Liver (tissue), 8 donors: ENCODE measurements at regions not wholly inside any gene's neighbourhood (a gene's known extent, or its start where the extent isn't known, plus 50 kb on each side); places are given as distances from the start of the nearest gene placed in this dataset.

Source experiments
- DNase-seq: peaks from one replicate; pipeline ENCODE4 v3.0.0-alpha.2; 2017; ENCODE audit warnings: low spot score
- H3K27ac ChIP-seq, 2 donors: one replicate each; pipeline ENCODE4 v1.7.0; 2013; ENCODE audit warnings: inconsistent platforms in 2 of 2, low read length in 2 of 2, control low read depth in 1 of 2, low read depth in 1 of 2, mild to moderate bottlenecking in 1 of 2
- H3K27me3 ChIP-seq, 4 donors: one replicate each; pipeline versions ENCODE4 v1.6.1 to v1.7.0; 2013; ENCODE audit warnings: low read length in 3 of 4, inconsistent platforms in 1 of 4, mild to moderate bottlenecking in 1 of 4, moderate library complexity in 1 of 4; ENCODE audit not compliant: control insufficient read depth in 4 of 4, insufficient read depth in 4 of 4
- H3K36me3 ChIP-seq, 4 donors: one replicate each; pipeline versions ENCODE4 v1.6.1 to v1.7.0; 2013; ENCODE audit warnings: low read length in 3 of 4, mild to moderate bottlenecking in 3 of 4, low read depth in 1 of 4, moderate library complexity in 1 of 4; ENCODE audit not compliant: control insufficient read depth in 4 of 4, insufficient read depth in 3 of 4
- H3K4me1 ChIP-seq, 4 donors: one replicate each; pipeline versions ENCODE4 v1.6.1 to v1.7.0; 2013; ENCODE audit warnings: low read length in 3 of 4, mild to moderate bottlenecking in 3 of 4, moderate library complexity in 1 of 4; ENCODE audit not compliant: control insufficient read depth in 4 of 4, insufficient read depth in 4 of 4
- H3K4me3 ChIP-seq, 3 donors: one replicate each; pipeline versions ENCODE4 v1.6.1 to v1.7.0; 2013; ENCODE audit warnings: low read length in 3 of 3, control low read depth in 1 of 3, low read depth in 1 of 3, mild to moderate bottlenecking in 1 of 3
- H3K9ac ChIP-seq, 2 donors: one replicate each; pipeline ENCODE4 v1.7.0; 2013; ENCODE audit warnings: low read length in 2 of 2, mild to moderate bottlenecking in 2 of 2, moderate library complexity in 2 of 2, control low read depth in 1 of 2, low read depth in 1 of 2
- H3K9me3 ChIP-seq, 4 donors: one replicate each; pipeline versions ENCODE4 v1.6.1 to v1.7.0; 2013; ENCODE audit warnings: low read length in 3 of 4; ENCODE audit not compliant: control insufficient read depth in 4 of 4
- ATF3 ChIP-seq: IDR thresholded peaks from 2 replicates; pipeline ENCODE4 v1.6.1; 2016; ENCODE audit warnings: antibody characterized with exemption
- CTCF ChIP-seq: fragments of 150-350 bp; IDR thresholded peaks from 2 replicates; pipeline ENCODE4 v1.5.1; 2017; ENCODE audit warnings: improper control_type of control experiment, low read depth, low read length; ENCODE audit not compliant: missing input control
- EGR1 ChIP-seq, 2 donors: IDR thresholded peaks; 2 replicates each; pipeline ENCODE4 v1.6.1; 2016 to 2018; ENCODE audit warnings: antibody characterized with exemption in 2 of 2, low read depth in 2 of 2
- FOXA1 ChIP-seq: IDR thresholded peaks from 2 replicates; pipeline ENCODE4 v1.6.1; 2016; ENCODE audit warnings: antibody characterized with exemption
- FOXA2 ChIP-seq: IDR thresholded peaks from 2 replicates; pipeline ENCODE4 v1.6.1; 2016; ENCODE audit warnings: antibody characterized with exemption
- GABPA ChIP-seq, 2 donors: IDR thresholded peaks in 1 of 2; conservative IDR thresholded peaks in 1 of 2; 2 replicates each; pipeline ENCODE4 v1.6.1; 2016; ENCODE audit warnings: antibody characterized with exemption in 2 of 2, mild to moderate bottlenecking in 1 of 2, moderate library complexity in 1 of 2
- HNF4A ChIP-seq, 2 donors: conservative IDR thresholded peaks; 2 replicates each; pipeline ENCODE4 v1.6.1; 2016; ENCODE audit warnings: antibody characterized with exemption in 2 of 2, mild to moderate bottlenecking in 2 of 2
- HNF4G ChIP-seq: IDR thresholded peaks from 2 replicates; pipeline ENCODE4 v1.6.1; 2016; ENCODE audit warnings: antibody characterized with exemption
- JUND ChIP-seq, 2 donors: IDR thresholded peaks; 2 replicates each; pipeline ENCODE4 v1.6.1; 2016; ENCODE audit warnings: antibody characterized with exemption in 2 of 2
- MAX ChIP-seq: IDR thresholded peaks from 2 replicates; pipeline ENCODE4 v1.6.1; 2016; ENCODE audit warnings: antibody characterized with exemption
- NR2F2 ChIP-seq: IDR thresholded peaks from 2 replicates; pipeline ENCODE4 v1.6.1; 2016; ENCODE audit warnings: antibody characterized with exemption
- RAD21 ChIP-seq, 2 donors: IDR thresholded peaks; 2 replicates each; pipeline ENCODE4 v1.6.1; 2016; ENCODE audit warnings: antibody characterized with exemption in 2 of 2, mild to moderate bottlenecking in 2 of 2
- REST ChIP-seq: IDR thresholded peaks from 2 replicates; pipeline ENCODE4 v1.6.1; 2016; ENCODE audit warnings: antibody characterized with exemption, mild to moderate bottlenecking
- RXRA ChIP-seq, 2 donors: IDR thresholded peaks; 2 replicates each; pipeline ENCODE4 v1.6.1; 2017 to 2018; ENCODE audit warnings: antibody characterized with exemption in 2 of 2, mild to moderate bottlenecking in 1 of 2
- SP1 ChIP-seq: IDR thresholded peaks from 2 replicates; pipeline ENCODE4 v1.6.1; 2018; ENCODE audit warnings: antibody characterized with exemption, mild to moderate bottlenecking
- TAF1 ChIP-seq: conservative IDR thresholded peaks from 2 replicates; pipeline ENCODE4 v1.6.1; 2016; ENCODE audit warnings: antibody characterized with exemption, mild to moderate bottlenecking
- YY1 ChIP-seq: IDR thresholded peaks from 2 replicates; pipeline ENCODE4 v1.6.1; 2016; ENCODE audit warnings: antibody characterized with exemption, mild to moderate bottlenecking
- ZBTB33 ChIP-seq: IDR thresholded peaks from 2 replicates; pipeline ENCODE4 v1.6.1; 2016; ENCODE audit warnings: antibody characterized with exemption
- WGBS: extraction: QIAGEN DNeasy Blood & Tissue Kit; methylation state at CpG from one replicate; pipeline ENCODE4 v1.1.7; 2013; 5-methylcytosine and 5-hydroxymethylcytosine counted together
- donor health status: healthy.
- donor health status: healthy.
- donor health status: healthy.
- donor health status: healthy.
- donor health status: healthy.

GRCh38 chr2:240227538-240228428 is 87.3 kb upstream of the OTOS start:
- DNase-seq, result no peak
- 92% methylated on average over 14 of the region's 14 CpGs for WGBS
- Histone ChIP-seq H3K9ac (no peak overlapping the region), H3K27me3 (peaks cover 0 to 3% (median 0%) of the 10 kb centered on the region in 4 donors), H3K4me1 (peaks cover 4 to 12% (median 8%) of the 10 kb centered on the region in 4 donors), H3K9me3 (no peaks in the 10 kb centered on the region), H3K4me3 (no peak overlapping the region), H3K36me3 (no peaks in the 10 kb centered on the region), H3K27ac (no peak overlapping the region)
- TF ChIP-seq FOXA2 (no peak), YY1 (no peak), FOXA1 (no peak), GABPA (IDR thresholded peaks at IDR 0.05 in 1 of 2, conservative IDR thresholded peaks at IDR 0.05 in 1 of 2) (no peak), JUND (IDR thresholded peaks at IDR 0.05) (no peak), HNF4G (no peak), RXRA (IDR thresholded peaks at IDR 0.05) (no peak), TAF1 (no peak), REST (no peak), CTCF (no peak), EGR1 (IDR thresholded peaks at IDR 0.05; ENCODE audit: low read depth in 2 of 2) (no peak), ZBTB33 (no peak)

- Histone ChIP-seq H3K4me1 (peaks cover 4 to 20% (median 11%) of the 10 kb centered on the region in 4 donors), H3K4me3 (no peak overlapping the region), H3K27me3 (peaks cover 0 to 3% (median 0%) of the 10 kb centered on the region in 4 donors), H3K27ac (no peak overlapping the region), H3K9me3 (no peaks in the 10 kb centered on the region), H3K9ac (no peak overlapping the region), H3K36me3 (no peaks in the 10 kb centered on the region)
- WGBS, result 96% methylated on average over 1 of the region's 1 CpG
- no peak for DNase-seq
- TF ChIP-seq REST, result no peak
- TF ChIP-seq ATF3, result no peak
- no peak for TF ChIP-seq RAD21 (IDR thresholded peaks at IDR 0.05)
- TF ChIP-seq SP1, result no peak
- no peak for TF ChIP-seq EGR1 (IDR thresholded peaks at IDR 0.05; ENCODE audit: low read depth in 2 of 2)
- TF ChIP-seq HNF4A (conservative IDR thresholded peaks at IDR 0.05), result no peak
- TF ChIP-seq FOXA2, result no peak
- no peak for TF ChIP-seq YY1
- TF ChIP-seq TAF1, result no peak
- no peak for TF ChIP-seq RXRA (IDR thresholded peaks at IDR 0.05)
- no peak for TF ChIP-seq FOXA1
- no peak for TF ChIP-seq GABPA (IDR thresholded peaks at IDR 0.05 in 1 of 2, conservative IDR thresholded peaks at IDR 0.05 in 1 of 2)
- no peak for TF ChIP-seq MAX
- TF ChIP-seq HNF4G, result no peak
- no peak for TF ChIP-seq NR2F2
Measured at GRCh38 chr2:240229005-240229404, 88.5 kb upstream of the OTOS start.
